CD14-positive monocyte (primary cell): ENCODE measurements at regions not wholly inside any gene's neighbourhood (a gene's known extent, or its start where the extent isn't known, plus 50 kb on each side); places are given as distances from the start of the nearest gene placed in this dataset.
A peak's percentile ranks its signal among the peaks of the same experiment; 100 is the strongest.

Experiments
- DNase-seq, 3 donors: peaks; one replicate each; pipeline ENCODE4 v3.0.0-alpha.2; 2011 to 2022
- H2AFZ ChIP-seq: 2 replicates; pipeline ENCODE4 v1.6.0; 2012; ENCODE audit warnings: mild to moderate bottlenecking, low read depth, low read length, inconsistent platforms; ENCODE audit not compliant: insufficient read depth, poor library complexity, severe bottlenecking
- H3K27ac ChIP-seq, 2 donors: 1 replicate in 1 of 2; 2 replicates in 1 of 2; pipeline ENCODE4 v1.5.1; 2012 to 2013; ENCODE audit warnings: low read length in 2 of 2, control low read depth in 1 of 2, inconsistent platforms in 1 of 2, low read depth in 1 of 2, mild to moderate bottlenecking in 1 of 2
- H3K27me3 ChIP-seq, 2 donors: one replicate each; pipeline versions ENCODE4 v1.6.0 to v1.6.1; 2011 to 2013; ENCODE audit warnings: low read length in 2 of 2; ENCODE audit not compliant: control insufficient read depth in 2 of 2, insufficient read depth in 2 of 2
- H3K36me3 ChIP-seq, 2 donors: replicated peaks in 1 of 2; 1 replicate in 1 of 2; 2 replicates in 1 of 2; pipeline versions ENCODE4 v1.5.1 to v1.6.1; 2012 to 2013; ENCODE audit warnings: low read length in 2 of 2, control low read depth in 1 of 2, inconsistent platforms in 1 of 2, mild to moderate bottlenecking in 1 of 2; ENCODE audit not compliant: insufficient read depth in 2 of 2, control insufficient read depth in 1 of 2
- H3K4me1 ChIP-seq, 2 donors: 1 replicate in 1 of 2; 2 replicates in 1 of 2; pipeline versions ENCODE4 v1.5.1 to v1.6.1; 2012 to 2013; ENCODE audit warnings: low read length in 2 of 2, control low read depth in 1 of 2, inconsistent platforms in 1 of 2, mild to moderate bottlenecking in 1 of 2, moderate library complexity in 1 of 2; ENCODE audit not compliant: insufficient read depth in 2 of 2, control insufficient read depth in 1 of 2
- H3K4me2 ChIP-seq: replicated peaks from 2 replicates; pipeline ENCODE3; 2012; ENCODE audit warnings: low read length, moderate library complexity, mild to moderate bottlenecking; ENCODE audit not compliant: poor library complexity, severe bottlenecking; ENCODE audit errors: extremely low read depth
- H3K4me3 ChIP-seq, 3 experiments: fragments of 200-600 bp in 1 of 3; sonication (generic) in 1 of 3; replicated peaks in 1 of 3; 1 replicate in 2 of 3; 2 replicates in 1 of 3; pipeline ENCODE4 v1.5.1; 2011 to 2013; ENCODE audit warnings: low read length in 3 of 3, mild to moderate bottlenecking in 3 of 3, control low read depth in 2 of 3, low read depth in 2 of 3, inconsistent platforms in 1 of 3, moderate library complexity in 1 of 3
- H3K79me2 ChIP-seq: 2 replicates; pipeline ENCODE4 v1.6.0; 2012; ENCODE audit warnings: mild to moderate bottlenecking, control low read depth, inconsistent platforms, low read length, moderate library complexity; ENCODE audit not compliant: insufficient read depth
- H3K9ac ChIP-seq: 2 replicates; pipeline ENCODE4 v1.6.0; 2017; ENCODE audit warnings: low read length, mild to moderate bottlenecking; ENCODE audit not compliant: insufficient read depth, poor library complexity, severe bottlenecking
- H3K9me3 ChIP-seq, 2 donors: replicated peaks in 1 of 2; 1 replicate in 1 of 2; 2 replicates in 1 of 2; pipeline versions ENCODE4 v1.5.1 to v1.6.1; 2012 to 2013; ENCODE audit warnings: low read length in 2 of 2, control low read depth in 1 of 2; ENCODE audit not compliant: control insufficient read depth in 1 of 2, insufficient read depth in 1 of 2
- H4K20me1 ChIP-seq: 2 replicates; pipeline ENCODE4 v1.6.0; 2012; ENCODE audit warnings: mild to moderate bottlenecking, low read length, control low read depth, moderate library complexity; ENCODE audit not compliant: insufficient read depth
- H3K27ac Mint-ChIP-seq, 7 donors: one replicate each; pipeline ENCODE4 v1.8.0; 2020; ENCODE audit warnings: mild to moderate bottlenecking in 7 of 7, mixed read lengths in 7 of 7, moderate library complexity in 6 of 7, inconsistent platforms in 2 of 7
- H3K27me3 Mint-ChIP-seq, 3 donors: one replicate each; pipeline ENCODE4 v1.8.0; 2021 to 2022; ENCODE audit warnings: low read depth in 3 of 3, mild to moderate bottlenecking in 3 of 3, mixed read lengths in 3 of 3, moderate library complexity in 3 of 3, inconsistent platforms in 1 of 3
- H3K36me3 Mint-ChIP-seq, 2 donors: one replicate each; pipeline ENCODE4 v1.8.0; 2020; ENCODE audit warnings: mixed read lengths in 2 of 2, inconsistent platforms in 1 of 2, mild to moderate bottlenecking in 1 of 2
- H3K4me1 Mint-ChIP-seq: one replicate; pipeline ENCODE4 v1.8.0; 2020; ENCODE audit warnings: mild to moderate bottlenecking, mixed read lengths
- H3K4me3 Mint-ChIP-seq, 2 donors: one replicate each; pipeline ENCODE4 v1.8.0; 2020; ENCODE audit warnings: mild to moderate bottlenecking in 2 of 2, mixed read lengths in 2 of 2, moderate library complexity in 1 of 2
- H3K9me3 Mint-ChIP-seq, 7 donors: one replicate each; pipeline ENCODE4 v1.8.0; 2020 to 2022; ENCODE audit warnings: mixed read lengths in 7 of 7, mild to moderate bottlenecking in 6 of 7, moderate library complexity in 6 of 7, inconsistent platforms in 2 of 7
- WGBS: methylation state at CpG from one replicate; pipeline ENCODE4 v1.1.5; 2013; ENCODE audit warnings: missing lambda C conversion rate; ENCODE audit not compliant: insufficient coverage; 5-methylcytosine and 5-hydroxymethylcytosine counted together
- intact Hi-C, 2 donors: fragments of 100-400 bp; cut with micrococcal nuclease; formaldehyde crosslinking; loops; one replicate each; pipeline versions ENCODE4 v1.15.0 to v1.15.1; 2023
- TF ChIP-seq, protein P1 (sequence below): fragments of 200-600 bp; IDR thresholded peaks from one replicate; pipeline ENCODE4 v1.8.0; 2022; ENCODE audit warnings: antibody characterized with exemption, mild to moderate bottlenecking

DNA sequence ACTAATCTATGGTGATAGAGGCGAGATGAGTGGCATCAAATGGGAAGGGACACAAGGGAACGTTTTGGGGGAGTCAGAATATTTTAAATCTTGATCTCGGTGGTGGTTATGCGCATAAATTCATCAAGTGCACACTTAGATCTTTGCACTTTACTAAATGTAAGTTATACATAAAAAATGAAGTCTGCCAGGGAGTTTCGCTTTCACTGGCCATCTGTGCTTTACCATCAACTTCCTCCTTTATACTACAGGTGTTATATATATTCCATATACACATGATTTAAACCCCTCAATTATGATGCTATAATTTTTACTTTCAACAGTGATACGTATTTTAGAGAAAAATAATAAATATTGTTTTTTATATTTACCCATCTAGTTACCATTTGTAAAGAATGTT, 97.6 kb upstream of the AKIRIN2 start:
- Histone ChIP-seq H3K9ac (no peak overlapping the region), H4K20me1 (no peaks in the 10 kb centered on the region), H3K4me1 (peaks cover 14 to 22% of the 10 kb centered on the region in 2 donors), H3K27ac (no peak overlapping the region), H3K4me2 (no peak overlapping the region), H3K9me3 (no peaks in the 10 kb centered on the region), H2AFZ (no peak overlapping the region), H3K4me3 (no peak overlapping the region), H3K79me2 (no peaks in the 10 kb centered on the region), H3K27me3 (no peaks in the 10 kb centered on the region), H3K36me3 (no peaks in the 10 kb centered on the region)
- TF ChIP-seq, protein P1, sequence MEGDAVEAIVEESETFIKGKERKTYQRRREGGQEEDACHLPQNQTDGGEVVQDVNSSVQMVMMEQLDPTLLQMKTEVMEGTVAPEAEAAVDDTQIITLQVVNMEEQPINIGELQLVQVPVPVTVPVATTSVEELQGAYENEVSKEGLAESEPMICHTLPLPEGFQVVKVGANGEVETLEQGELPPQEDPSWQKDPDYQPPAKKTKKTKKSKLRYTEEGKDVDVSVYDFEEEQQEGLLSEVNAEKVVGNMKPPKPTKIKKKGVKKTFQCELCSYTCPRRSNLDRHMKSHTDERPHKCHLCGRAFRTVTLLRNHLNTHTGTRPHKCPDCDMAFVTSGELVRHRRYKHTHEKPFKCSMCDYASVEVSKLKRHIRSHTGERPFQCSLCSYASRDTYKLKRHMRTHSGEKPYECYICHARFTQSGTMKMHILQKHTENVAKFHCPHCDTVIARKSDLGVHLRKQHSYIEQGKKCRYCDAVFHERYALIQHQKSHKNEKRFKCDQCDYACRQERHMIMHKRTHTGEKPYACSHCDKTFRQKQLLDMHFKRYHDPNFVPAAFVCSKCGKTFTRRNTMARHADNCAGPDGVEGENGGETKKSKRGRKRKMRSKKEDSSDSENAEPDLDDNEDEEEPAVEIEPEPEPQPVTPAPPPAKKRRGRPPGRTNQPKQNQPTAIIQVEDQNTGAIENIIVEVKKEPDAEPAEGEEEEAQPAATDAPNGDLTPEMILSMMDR = no peak
- intact Hi-C loops = loop anchor here in 1 of 2 donors (5.0 kb wide), 1 partner anchor 37 kb away; no protein-coding TSS in a partner anchor
- no peak overlapping the region for H3K27ac Mint-ChIP-seq
- peak in 1 of 3 donors; percentile 31 for DNase-seq
- WGBS = no CpG with 5 or more reads among the region's 6 CpGs
- no peaks in the 10 kb centered on the region for H3K36me3 Mint-ChIP-seq
- no peak overlapping the region for H3K4me3 Mint-ChIP-seq
- H3K9me3 Mint-ChIP-seq = no peaks in the 10 kb centered on the region
- peaks cover 0 to 4% (median 1%) of the 10 kb centered on the region in 3 donors for H3K27me3 Mint-ChIP-seq
- peaks cover 27% of the 10 kb centered on the region for H3K4me1 Mint-ChIP-seq

DNA sequence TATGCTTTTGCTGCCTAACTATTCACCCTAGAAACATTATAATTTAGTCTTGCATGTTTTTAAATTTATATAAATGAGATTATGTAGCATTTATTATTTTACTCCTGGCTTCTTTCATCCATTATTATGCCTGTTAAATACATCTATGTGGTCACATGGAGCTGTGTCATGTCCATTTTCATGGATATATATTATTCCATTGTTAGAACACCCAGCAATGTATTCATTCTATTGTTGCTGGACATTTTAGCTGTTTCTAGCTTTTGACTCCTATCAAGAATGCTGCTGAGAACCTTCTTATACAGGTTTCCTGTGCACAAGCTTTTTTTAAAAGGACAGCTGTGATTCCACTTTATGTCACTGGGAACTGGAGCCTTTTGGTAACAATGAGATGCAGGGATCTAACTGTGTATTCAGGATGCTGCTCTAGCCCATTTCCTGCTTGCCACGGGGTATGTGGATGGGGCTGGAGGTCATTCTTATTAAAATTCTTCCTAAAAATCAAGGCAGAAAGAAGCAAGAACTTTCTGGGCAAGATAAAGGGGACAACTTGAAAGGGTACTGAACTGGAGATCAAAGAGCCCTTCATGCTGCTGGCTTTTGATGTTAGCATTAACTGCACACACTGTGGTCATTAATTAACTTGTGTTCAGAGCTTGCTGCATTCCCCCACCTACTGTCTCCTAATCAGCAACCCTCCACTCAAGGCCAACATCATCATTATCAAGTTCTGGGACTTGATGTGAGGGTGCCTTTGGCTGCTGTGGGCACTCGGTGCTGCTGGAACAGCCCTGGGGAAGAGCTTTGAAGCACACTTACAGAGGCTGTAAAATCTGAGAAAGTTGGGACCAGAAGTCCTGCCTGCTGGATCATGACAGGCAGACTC, 96.6 kb upstream of the AKIRIN2 start:
- Mint-ChIP-seq H3K4me1 (peaks cover 27% of the 10 kb centered on the region), H3K27me3 (peaks cover 0 to 4% (median 1%) of the 10 kb centered on the region in 3 donors), H3K27ac (no peak overlapping the region), H3K9me3 (no peaks in the 10 kb centered on the region), H3K4me3 (no peak overlapping the region), H3K36me3 (no peaks in the 10 kb centered on the region)
- Histone ChIP-seq H3K9ac (no peak overlapping the region), H3K4me2 (no peak overlapping the region), H3K4me3 (no peak overlapping the region), H3K79me2 (no peaks in the 10 kb centered on the region), H3K4me1 (peaks cover 14 to 22% of the 10 kb centered on the region in 2 donors), H3K27me3 (no peaks in the 10 kb centered on the region), H3K36me3 (no peaks in the 10 kb centered on the region), H3K27ac (no peak overlapping the region), H4K20me1 (no peaks in the 10 kb centered on the region), H2AFZ (no peak overlapping the region), H3K9me3 (no peaks in the 10 kb centered on the region)
- TF ChIP-seq, protein P1 = no peak
- intact Hi-C loops = loop anchor here in 1 of 2 donors (5.0 kb wide), 1 partner anchor 36 kb away; no protein-coding TSS in a partner anchor
- DNase-seq = no peak
- 100% methylated on average over 1 of the region's 2 CpGs for WGBS
